ENCODE measurements at regions not wholly inside any gene's neighbourhood (a gene's known extent, or its start where the extent isn't known, plus 50 kb on each side); places are given as distances from the start of the nearest gene placed in this dataset.
A peak's percentile ranks its signal among the peaks of the same experiment; 100 is the strongest.

DNA sequence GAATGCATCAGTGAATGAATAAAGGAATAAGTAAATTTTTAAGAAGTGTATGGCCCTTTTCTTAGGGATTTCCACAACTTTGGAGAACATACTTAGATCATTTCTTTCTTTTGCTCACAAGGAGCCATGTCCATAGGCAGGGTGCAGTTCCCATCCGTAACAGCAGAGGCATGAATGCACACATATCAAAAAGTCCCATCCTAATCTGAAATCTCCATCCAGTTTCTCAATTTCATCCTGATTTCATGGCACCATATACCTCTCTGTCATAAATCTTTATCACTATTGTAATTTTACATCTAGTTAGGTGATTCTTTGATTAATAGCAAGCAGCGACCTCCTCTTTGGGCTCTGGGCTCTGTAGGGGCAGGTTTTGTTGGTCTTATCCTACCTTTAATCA is 359.2 kb downstream of the RRAGC start:
- TF ChIP-seq, protein P1, sequence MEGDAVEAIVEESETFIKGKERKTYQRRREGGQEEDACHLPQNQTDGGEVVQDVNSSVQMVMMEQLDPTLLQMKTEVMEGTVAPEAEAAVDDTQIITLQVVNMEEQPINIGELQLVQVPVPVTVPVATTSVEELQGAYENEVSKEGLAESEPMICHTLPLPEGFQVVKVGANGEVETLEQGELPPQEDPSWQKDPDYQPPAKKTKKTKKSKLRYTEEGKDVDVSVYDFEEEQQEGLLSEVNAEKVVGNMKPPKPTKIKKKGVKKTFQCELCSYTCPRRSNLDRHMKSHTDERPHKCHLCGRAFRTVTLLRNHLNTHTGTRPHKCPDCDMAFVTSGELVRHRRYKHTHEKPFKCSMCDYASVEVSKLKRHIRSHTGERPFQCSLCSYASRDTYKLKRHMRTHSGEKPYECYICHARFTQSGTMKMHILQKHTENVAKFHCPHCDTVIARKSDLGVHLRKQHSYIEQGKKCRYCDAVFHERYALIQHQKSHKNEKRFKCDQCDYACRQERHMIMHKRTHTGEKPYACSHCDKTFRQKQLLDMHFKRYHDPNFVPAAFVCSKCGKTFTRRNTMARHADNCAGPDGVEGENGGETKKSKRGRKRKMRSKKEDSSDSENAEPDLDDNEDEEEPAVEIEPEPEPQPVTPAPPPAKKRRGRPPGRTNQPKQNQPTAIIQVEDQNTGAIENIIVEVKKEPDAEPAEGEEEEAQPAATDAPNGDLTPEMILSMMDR (conservative IDR thresholded peaks at IDR 0.05; ENCODE audit: low read depth in 2 of 2), result peak; percentile 35 to 55
- TF ChIP-seq NANOG (IDR thresholded peaks at IDR 0.05; ENCODE audit: borderline replicate concordance), result no peak
- peaks cover 2% of the 10 kb centered on the region for H3K27me3 Mint-ChIP-seq (ENCODE audit: insufficient read depth, low read depth, poor library complexity)
- H3K79me2 ChIP-seq (replicated peaks; ENCODE audit: insufficient read depth), result no peaks in the 10 kb centered on the region
- no peak overlapping the region for H3K4me2 ChIP-seq
- H3K4me3 Mint-ChIP-seq, result no peak overlapping the region
- DNase-seq (ENCODE audit: low spot score) (no peak), ATAC-seq (no peak)
- H3K27me3 ChIP-seq (ENCODE audit: insufficient read depth), result no peaks in the 10 kb centered on the region
- H4K20me1 ChIP-seq (replicated peaks; ENCODE audit: insufficient read depth), result no peaks in the 10 kb centered on the region
- no peaks in the 10 kb centered on the region for H3K36me3 ChIP-seq (ENCODE audit: insufficient read depth)
- H3F3A ChIP-seq (replicated peaks; ENCODE audit: low read depth), result no peaks in the 10 kb centered on the region
- H2AFZ ChIP-seq, result no peak overlapping the region
- H3K4me1 Mint-ChIP-seq, result peaks cover 50% of the 10 kb centered on the region
- H3K27ac ChIP-seq (ENCODE audit: low read depth), result no peak overlapping the region
- H3K27ac Mint-ChIP-seq, result no peak overlapping the region
- no peak overlapping the region for H3K4me3 ChIP-seq
- no peaks in the 10 kb centered on the region; the same call in 2 of the 3 replicates for H3K9me3 Mint-ChIP-seq
- peaks cover 29% of the 10 kb centered on the region for H3K4me1 ChIP-seq (ENCODE audit: insufficient read depth)
- H3K9me2 ChIP-seq (ENCODE audit: insufficient read depth), result no peaks in the 10 kb centered on the region; the same call in 1 of the 2 replicates
- H3K36me3 Mint-ChIP-seq (ENCODE audit: low read depth), result no peaks in the 10 kb centered on the region

DNA sequence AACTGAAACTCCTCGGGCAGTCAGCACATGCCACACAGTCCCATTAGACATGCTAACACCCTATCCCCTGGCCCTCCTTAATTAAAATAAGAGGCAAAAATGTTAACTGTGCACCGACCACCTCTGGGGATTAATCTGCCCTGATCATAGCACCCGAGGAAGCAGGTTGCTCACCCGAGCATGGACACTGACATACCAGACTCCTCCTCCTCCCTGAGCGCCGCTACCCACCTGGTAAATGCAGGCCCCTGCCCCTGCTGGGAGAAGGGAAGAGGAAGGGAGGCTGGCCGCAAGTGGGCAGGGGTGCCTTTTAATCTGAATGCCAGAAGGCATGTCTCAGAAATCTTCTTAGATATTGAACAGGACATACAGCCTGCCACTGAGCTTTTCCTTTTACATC is 360.9 kb downstream of the RRAGC start:
- H3K4me1 Mint-ChIP-seq, result peaks cover 50% of the 10 kb centered on the region
- no peaks in the 10 kb centered on the region for H3K36me3 ChIP-seq (ENCODE audit: insufficient read depth)
- H3K4me2 ChIP-seq, result peak overlapping the region; percentile 59; the same call in 1 of the 2 replicates
- no peaks in the 10 kb centered on the region; the same call in 2 of the 3 replicates for H3K9me3 Mint-ChIP-seq
- H3K27ac Mint-ChIP-seq, result no peak overlapping the region; the same call in 1 of the 2 replicates
- H4K20me1 ChIP-seq (replicated peaks; ENCODE audit: insufficient read depth), result no peaks in the 10 kb centered on the region
- peak; percentile 50 for DNase-seq (ENCODE audit: low spot score)
- TF ChIP-seq NANOG (IDR thresholded peaks at IDR 0.05; ENCODE audit: borderline replicate concordance) (no peak), EZH2phosphoT487 (IDR thresholded peaks at IDR 0.05; ENCODE audit: unreplicated experiment) (no peak), STAT1 (IDR thresholded peaks at IDR 0.05; ENCODE audit: unreplicated experiment) (no peak), JUNB (IDR thresholded peaks at IDR 0.05; ENCODE audit: unreplicated experiment) (no peak), ZNF331 (CRISPR knock-in tag; IDR thresholded peaks at IDR 0.05; ENCODE audit: low read depth) (no peak), CREB1 (CRISPR knock-in tag; IDR thresholded peaks at IDR 0.05; ENCODE audit: low read depth) (no peak), POLR2AphosphoS5 (IDR thresholded peaks at IDR 0.05; ENCODE audit: low read depth) (no peak)
- TF ChIP-seq, protein P2, sequence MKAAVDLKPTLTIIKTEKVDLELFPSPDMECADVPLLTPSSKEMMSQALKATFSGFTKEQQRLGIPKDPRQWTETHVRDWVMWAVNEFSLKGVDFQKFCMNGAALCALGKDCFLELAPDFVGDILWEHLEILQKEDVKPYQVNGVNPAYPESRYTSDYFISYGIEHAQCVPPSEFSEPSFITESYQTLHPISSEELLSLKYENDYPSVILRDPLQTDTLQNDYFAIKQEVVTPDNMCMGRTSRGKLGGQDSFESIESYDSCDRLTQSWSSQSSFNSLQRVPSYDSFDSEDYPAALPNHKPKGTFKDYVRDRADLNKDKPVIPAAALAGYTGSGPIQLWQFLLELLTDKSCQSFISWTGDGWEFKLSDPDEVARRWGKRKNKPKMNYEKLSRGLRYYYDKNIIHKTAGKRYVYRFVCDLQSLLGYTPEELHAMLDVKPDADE (IDR thresholded peaks at IDR 0.05), result no peak
- TF ChIP-seq, protein P3, sequence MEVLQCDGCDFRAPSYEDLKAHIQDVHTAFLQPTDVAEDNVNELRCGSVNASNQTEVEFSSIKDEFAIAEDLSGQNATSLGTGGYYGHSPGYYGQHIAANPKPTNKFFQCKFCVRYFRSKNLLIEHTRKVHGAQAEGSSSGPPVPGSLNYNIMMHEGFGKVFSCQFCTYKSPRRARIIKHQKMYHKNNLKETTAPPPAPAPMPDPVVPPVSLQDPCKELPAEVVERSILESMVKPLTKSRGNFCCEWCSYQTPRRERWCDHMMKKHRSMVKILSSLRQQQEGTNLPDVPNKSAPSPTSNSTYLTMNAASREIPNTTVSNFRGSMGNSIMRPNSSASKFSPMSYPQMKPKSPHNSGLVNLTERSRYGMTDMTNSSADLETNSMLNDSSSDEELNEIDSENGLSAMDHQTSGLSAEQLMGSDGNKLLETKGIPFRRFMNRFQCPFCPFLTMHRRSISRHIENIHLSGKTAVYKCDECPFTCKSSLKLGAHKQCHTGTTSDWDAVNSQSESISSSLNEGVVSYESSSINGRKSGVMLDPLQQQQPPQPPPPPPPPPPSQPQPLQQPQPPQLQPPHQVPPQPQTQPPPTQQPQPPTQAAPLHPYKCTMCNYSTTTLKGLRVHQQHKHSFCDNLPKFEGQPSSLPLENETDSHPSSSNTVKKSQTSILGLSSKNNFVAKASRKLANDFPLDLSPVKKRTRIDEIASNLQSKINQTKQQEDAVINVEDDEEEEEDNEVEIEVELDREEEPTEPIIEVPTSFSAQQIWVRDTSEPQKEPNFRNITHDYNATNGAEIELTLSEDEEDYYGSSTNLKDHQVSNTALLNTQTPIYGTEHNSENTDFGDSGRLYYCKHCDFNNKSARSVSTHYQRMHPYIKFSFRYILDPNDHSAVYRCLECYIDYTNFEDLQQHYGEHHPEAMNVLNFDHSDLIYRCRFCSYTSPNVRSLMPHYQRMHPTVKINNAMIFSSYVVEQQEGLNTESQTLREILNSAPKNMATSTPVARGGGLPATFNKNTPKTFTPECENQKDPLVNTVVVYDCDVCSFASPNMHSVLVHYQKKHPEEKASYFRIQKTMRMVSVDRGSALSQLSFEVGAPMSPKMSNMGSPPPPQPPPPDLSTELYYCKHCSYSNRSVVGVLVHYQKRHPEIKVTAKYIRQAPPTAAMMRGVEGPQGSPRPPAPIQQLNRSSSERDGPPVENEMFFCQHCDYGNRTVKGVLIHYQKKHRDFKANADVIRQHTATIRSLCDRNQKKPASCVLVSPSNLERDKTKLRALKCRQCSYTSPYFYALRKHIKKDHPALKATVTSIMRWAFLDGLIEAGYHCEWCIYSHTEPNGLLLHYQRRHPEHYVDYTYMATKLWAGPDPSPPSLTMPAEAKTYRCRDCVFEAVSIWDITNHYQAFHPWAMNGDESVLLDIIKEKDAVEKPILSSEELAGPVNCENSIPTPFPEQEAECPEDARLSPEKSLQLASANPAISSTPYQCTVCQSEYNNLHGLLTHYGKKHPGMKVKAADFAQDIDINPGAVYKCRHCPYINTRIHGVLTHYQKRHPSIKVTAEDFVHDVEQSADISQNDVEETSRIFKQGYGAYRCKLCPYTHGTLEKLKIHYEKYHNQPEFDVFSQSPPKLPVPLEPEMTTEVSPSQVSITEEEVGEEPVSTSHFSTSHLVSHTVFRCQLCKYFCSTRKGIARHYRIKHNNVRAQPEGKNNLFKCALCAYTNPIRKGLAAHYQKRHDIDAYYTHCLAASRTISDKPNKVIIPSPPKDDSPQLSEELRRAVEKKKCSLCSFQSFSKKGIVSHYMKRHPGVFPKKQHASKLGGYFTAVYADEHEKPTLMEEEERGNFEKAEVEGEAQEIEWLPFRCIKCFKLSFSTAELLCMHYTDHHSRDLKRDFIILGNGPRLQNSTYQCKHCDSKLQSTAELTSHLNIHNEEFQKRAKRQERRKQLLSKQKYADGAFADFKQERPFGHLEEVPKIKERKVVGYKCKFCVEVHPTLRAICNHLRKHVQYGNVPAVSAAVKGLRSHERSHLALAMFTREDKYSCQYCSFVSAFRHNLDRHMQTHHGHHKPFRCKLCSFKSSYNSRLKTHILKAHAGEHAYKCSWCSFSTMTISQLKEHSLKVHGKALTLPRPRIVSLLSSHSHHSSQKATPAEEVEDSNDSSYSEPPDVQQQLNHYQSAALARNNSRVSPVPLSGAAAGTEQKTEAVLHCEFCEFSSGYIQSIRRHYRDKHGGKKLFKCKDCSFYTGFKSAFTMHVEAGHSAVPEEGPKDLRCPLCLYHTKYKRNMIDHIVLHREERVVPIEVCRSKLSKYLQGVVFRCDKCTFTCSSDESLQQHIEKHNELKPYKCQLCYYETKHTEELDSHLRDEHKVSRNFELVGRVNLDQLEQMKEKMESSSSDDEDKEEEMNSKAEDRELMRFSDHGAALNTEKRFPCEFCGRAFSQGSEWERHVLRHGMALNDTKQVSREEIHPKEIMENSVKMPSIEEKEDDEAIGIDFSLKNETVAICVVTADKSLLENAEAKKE (CRISPR knock-in tag; IDR thresholded peaks at IDR 0.05), result no peak
- peaks cover 29% of the 10 kb centered on the region for H3K4me1 ChIP-seq (ENCODE audit: insufficient read depth)
- H3F3A ChIP-seq (replicated peaks; ENCODE audit: low read depth), result no peaks in the 10 kb centered on the region
- no peak overlapping the region for H3K27ac ChIP-seq (ENCODE audit: low read depth)
- H3K79me2 ChIP-seq (replicated peaks; ENCODE audit: insufficient read depth), result no peaks in the 10 kb centered on the region
- no peaks in the 10 kb centered on the region; the same call in 1 of the 2 replicates for H3K9me2 ChIP-seq (ENCODE audit: insufficient read depth)
- ATAC-seq, result peak; percentile 63
- H3K4me3 ChIP-seq, result no peak overlapping the region
- H3K36me3 Mint-ChIP-seq (ENCODE audit: low read depth), result no peaks in the 10 kb centered on the region
- peaks cover 2% of the 10 kb centered on the region for H3K27me3 Mint-ChIP-seq (ENCODE audit: insufficient read depth, low read depth, poor library complexity)
- peak overlapping the region; percentile 3; the same call in 1 of the 2 replicates for H2AFZ ChIP-seq
- H3K27me3 ChIP-seq (ENCODE audit: insufficient read depth), result no peaks in the 10 kb centered on the region
- H3K4me3 Mint-ChIP-seq, result peak overlapping the region; percentile 5; the same call in 1 of the 3 replicates

All from GM23338 (cell line).